Body of pancreas (tissue), 4 donors: ENCODE measurements at regions not wholly inside any gene's neighbourhood (a gene's known extent, or its start where the extent isn't known, plus 50 kb on each side); places are given as distances from the start of the nearest gene placed in this dataset.
A peak's percentile ranks its signal among the peaks of the same experiment; 100 is the strongest.

Source experiments
- ATAC-seq: fragments of 150-250 bp; one replicate; pipeline ENCODE4 v1.9.1; 2016
- DNase-seq, 4 donors: peaks; one replicate each; pipeline ENCODE4 v3.0.0-alpha.2; 2019
- H3K27ac ChIP-seq, 4 donors: fragments of 200-600 bp; sonication (generic); 1 replicate in 3 of 4; 2 replicates in 1 of 4; pipeline versions ENCODE4 v1.5.1 to v1.6.1; 2016 to 2019; ENCODE audit warnings: mild to moderate bottlenecking in 1 of 4, mixed read lengths in 1 of 4, moderate library complexity in 1 of 4
- H3K27me3 ChIP-seq, 2 donors: fragments of 200-600 bp; sonication (generic); one replicate each; pipeline ENCODE4 v1.6.0; 2016; ENCODE audit warnings: mild to moderate bottlenecking in 1 of 2
- H3K36me3 ChIP-seq, 2 donors: fragments of 200-600 bp; sonication (generic); replicated peaks in 1 of 2; 2 replicates each; pipeline ENCODE4 v1.5.1; 2016; ENCODE audit warnings: low read depth in 2 of 2; ENCODE audit not compliant: insufficient read depth in 1 of 2
- H3K4me1 ChIP-seq: fragments of 200-600 bp; sonication (generic); one replicate; pipeline ENCODE4 v1.6.0; 2016
- H3K4me3 ChIP-seq, 2 donors: fragments of 200-600 bp; sonication (generic); 1 replicate in 1 of 2; 2 replicates in 1 of 2; pipeline ENCODE4 v1.5.1; 2016 to 2019
- H3K9me3 ChIP-seq, 3 donors: fragments of 200-600 bp; sonication (generic); 1 replicate in 2 of 3; 2 replicates in 1 of 3; pipeline ENCODE4 v1.5.1; 2016
- CTCF ChIP-seq, 7 experiments: fragments of 450-650 bp in 4 of 7; fragments of 200-600 bp in 3 of 7; sonication (generic) in 3 of 7; IDR thresholded peaks; one replicate each; pipeline ENCODE4 v1.5.1; 2016 to 2019; ENCODE audit warnings: antibody characterized with exemption in 7 of 7
- POLR2A ChIP-seq, 3 donors: fragments of 450-650 bp; IDR thresholded peaks; one replicate each; pipeline ENCODE4 v1.6.1; 2016; ENCODE audit warnings: antibody characterized with exemption in 3 of 3, mild to moderate bottlenecking in 2 of 3
- WGBS, 2 donors: methylation state at CpG; one replicate each; pipeline ENCODE4 v1.1.5; 2017; 5-methylcytosine and 5-hydroxymethylcytosine counted together
- intact Hi-C: fragments of 100-400 bp; cut with DNase I; formaldehyde crosslinking; loops from one replicate; pipeline ENCODE4 v1.15.1; 2023

DNA sequence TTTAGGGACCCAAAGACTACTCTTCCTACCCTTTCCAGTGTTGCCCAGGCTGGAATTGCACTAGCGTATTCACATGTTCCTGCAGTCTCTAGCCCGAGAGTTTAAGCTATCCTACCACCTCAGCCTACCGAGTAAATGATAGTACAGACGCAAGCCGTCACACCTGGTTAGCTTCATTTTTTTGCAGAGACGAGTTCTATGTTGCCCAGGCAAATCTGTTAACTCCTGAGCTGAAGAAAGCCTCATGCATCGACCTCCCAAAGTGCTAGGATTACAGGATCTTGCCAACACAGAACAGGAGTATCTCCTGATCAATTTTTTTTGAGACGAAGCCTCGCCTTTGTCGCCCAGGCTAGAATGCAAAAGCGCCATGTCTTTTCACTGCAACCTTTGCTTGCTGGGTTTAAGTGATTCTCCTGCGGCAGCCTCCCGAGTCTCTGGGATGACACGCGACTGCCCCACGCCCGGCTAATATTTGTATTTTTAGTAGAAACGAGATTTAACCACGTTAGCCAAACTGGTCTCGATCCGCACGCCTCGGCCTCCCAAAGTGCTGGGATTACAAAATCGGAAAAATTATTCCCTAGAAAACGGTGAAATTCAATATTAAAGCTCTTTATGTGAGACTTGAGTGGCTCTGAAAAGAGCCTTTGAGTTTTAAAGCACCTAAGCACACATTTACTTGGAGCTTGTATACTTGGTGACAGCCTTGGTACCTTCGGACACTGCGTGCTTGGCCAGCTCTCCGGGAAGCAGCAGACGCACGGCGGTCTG, 128.5 kb downstream of the HFE start:
- DNase-seq: no peak
- peak overlapping the region; percentile 55 to 79 (median 72) for H3K27ac ChIP-seq
- H3K9me3 ChIP-seq: no peaks in the 10 kb centered on the region
- H3K4me1 ChIP-seq: no peaks in the 10 kb centered on the region
- TF ChIP-seq POLR2A (IDR thresholded peaks at IDR 0.05) (peak in 1 of 3 donors; percentile 55), CTCF (IDR thresholded peaks at IDR 0.05) (no peak)
- peak; percentile 31 for ATAC-seq
- no peak overlapping the region for H3K4me3 ChIP-seq
- WGBS, 2 donors: 8 to 9% methylated on average over 31 of the region's 31 CpGs
- H3K27me3 ChIP-seq: peaks cover 6 to 18% of the 10 kb centered on the region in 2 donors
- no peaks in the 10 kb centered on the region for H3K36me3 ChIP-seq
- intact Hi-C loops: no loop called here

DNA sequence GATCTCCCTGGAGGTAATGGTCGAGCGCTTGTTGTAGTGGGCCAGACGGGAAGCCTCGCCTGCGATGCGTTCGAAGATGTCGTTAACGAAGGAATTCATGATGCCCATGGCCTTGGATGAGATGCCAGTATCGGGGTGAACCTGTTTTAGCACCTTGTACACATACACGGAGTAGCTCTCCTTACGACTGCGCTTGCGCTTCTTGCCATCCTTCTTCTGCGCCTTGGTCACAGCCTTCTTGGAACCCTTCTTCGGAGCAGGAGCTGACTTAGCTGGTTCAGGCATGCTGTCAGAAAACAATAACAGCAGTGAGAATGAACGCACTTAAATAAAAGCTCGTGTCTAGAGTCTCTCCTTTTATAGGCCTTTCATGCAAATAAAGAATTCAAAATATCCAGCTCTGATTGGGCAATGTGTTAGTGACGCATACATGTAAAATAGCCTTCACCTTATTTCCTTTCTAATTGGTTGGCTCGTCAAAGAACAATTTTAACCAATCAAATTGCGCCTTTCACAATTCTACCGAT, 129.2 kb downstream of the HFE start:
- intact Hi-C loops: no loop called here
- peak overlapping the region; percentile 55 to 79 (median 72) for H3K27ac ChIP-seq
- H3K4me3 ChIP-seq: no peak overlapping the region

GRCh38 chr6:26216886-26217713, 129.9 kb downstream of the HFE start:
- Histone ChIP-seq H3K27me3 (peaks cover 6 to 21% of the 10 kb centered on the region in 2 donors), H3K27ac (peak overlapping the region; percentile 41 to 79 (median 72)), H3K36me3 (no peaks in the 10 kb centered on the region), H3K4me3 (no peak overlapping the region), H3K4me1 (no peaks in the 10 kb centered on the region), H3K9me3 (no peaks in the 10 kb centered on the region)
- TF ChIP-seq POLR2A (IDR thresholded peaks at IDR 0.05) (peak in 2 of 3 donors; percentile 87), CTCF (IDR thresholded peaks at IDR 0.05) (peak in 4 of 7 experiments; percentile 14 to 35 (median 25))
- ATAC-seq (peak; percentile 55), DNase-seq (peak; percentile 55 to 74 (median 70))
- intact Hi-C loops: no loop called here
- WGBS, 2 donors: 2 to 3% methylated on average over 28 to 44 of the region's 44 CpGs

More for the DNA sequence above, 129.2 kb downstream of the HFE start:
- Histone ChIP-seq H3K9me3 (no peaks in the 10 kb centered on the region), H3K4me1 (no peaks in the 10 kb centered on the region), H3K36me3 (no peaks in the 10 kb centered on the region), H3K27me3 (peaks cover 6 to 18% of the 10 kb centered on the region in 2 donors)
- peak in 3 of 4 donors; percentile 47 to 74 (median 71) for DNase-seq
- WGBS, 2 donors: 2 to 5% methylated on average over 22 of the region's 22 CpGs
- peak; percentile 82 for ATAC-seq
- peak; percentile 82 to 96 (median 95) for TF ChIP-seq POLR2A (IDR thresholded peaks at IDR 0.05)
- no peak for TF ChIP-seq CTCF (IDR thresholded peaks at IDR 0.05)

GRCh38 chr6:26217714-26218075, 130.5 kb downstream of the HFE start:
- H3K4me1 ChIP-seq: no peaks in the 10 kb centered on the region
- no peaks in the 10 kb centered on the region for H3K36me3 ChIP-seq
- H3K27ac ChIP-seq: peak overlapping the region; percentile 41 to 79 (median 72)
- DNase-seq (no peak), ATAC-seq (no peak)
- no peaks in the 10 kb centered on the region for H3K9me3 ChIP-seq
- no peak for TF ChIP-seq CTCF (IDR thresholded peaks at IDR 0.05)
- TF ChIP-seq POLR2A (IDR thresholded peaks at IDR 0.05): no peak
- H3K27me3 ChIP-seq: peaks cover 6 to 21% of the 10 kb centered on the region in 2 donors
- intact Hi-C loops: no loop called here
- 10 to 15% methylated on average over 10 of the region's 10 CpGs for WGBS, 2 donors
- H3K4me3 ChIP-seq: no peak overlapping the region
